ENCODE measurements at regions not wholly inside any gene's neighbourhood (a gene's known extent, or its start where the extent isn't known, plus 50 kb on each side); places are given as distances from the start of the nearest gene placed in this dataset.
A peak's percentile ranks its signal among the peaks of the same experiment; 100 is the strongest.

- TF ChIP-seq CTCF (IDR thresholded peaks at IDR 0.05) (no peak), POLR2A (IDR thresholded peaks at IDR 0.05) (no peak)
- no peak overlapping the region for H3K4me3 ChIP-seq
- 92 to 97% methylated on average over 1 of the region's 1 CpG for WGBS, 2 donors
- no peak overlapping the region for H3K27ac ChIP-seq
- no peaks in the 10 kb centered on the region for H3K36me3 ChIP-seq (ENCODE audit: low read depth, missing control alignments)
- no peaks in the 10 kb centered on the region for H3K9me3 ChIP-seq
- DNase-seq, result no peak
- intact Hi-C loops (cut with DNase I; ENCODE audit: low total_unique reads), result no loop called here
- H3K27me3 ChIP-seq, result no peaks in the 10 kb centered on the region
- H3K4me1 ChIP-seq, result no peaks in the 10 kb centered on the region
Measured at GRCh38 chr15:37548116-37548515, 386.3 kb upstream of the TMCO5A start.

- DNase-seq, result no peak
- intact Hi-C loops (cut with DNase I; ENCODE audit: low total_unique reads), result no loop called here
- 55 to 69% methylated on average over 9 to 16 of the region's 17 CpGs for WGBS, 2 donors
- Histone ChIP-seq H3K4me1 (no peaks in the 10 kb centered on the region), H3K9me3 (no peaks in the 10 kb centered on the region), H3K4me3 (peak overlapping the region in 1 of 2 donors; percentile 17), H3K27ac (no peak overlapping the region), H3K27me3 (no peaks in the 10 kb centered on the region), H3K36me3 (ENCODE audit: low read depth, missing control alignments) (no peaks in the 10 kb centered on the region)
- TF ChIP-seq POLR2A (IDR thresholded peaks at IDR 0.05), result no peak
- TF ChIP-seq CTCF (IDR thresholded peaks at IDR 0.05), result no peak
Measured at GRCh38 chr15:37550360-37551024, 383.9 kb upstream of the TMCO5A start.

- Histone ChIP-seq H3K4me3 (no peak overlapping the region), H3K9me3 (no peaks in the 10 kb centered on the region), H3K36me3 (ENCODE audit: low read depth, missing control alignments) (no peaks in the 10 kb centered on the region), H3K4me1 (no peaks in the 10 kb centered on the region), H3K27me3 (no peaks in the 10 kb centered on the region), H3K27ac (no peak overlapping the region)
- no peak for DNase-seq
- WGBS, 2 donors, result 39 to 54% methylated on average over 2 of the region's 2 CpGs
- intact Hi-C loops (cut with DNase I; ENCODE audit: low total_unique reads), result no loop called here
- no peak for TF ChIP-seq CTCF (IDR thresholded peaks at IDR 0.05)
- no peak for TF ChIP-seq POLR2A (IDR thresholded peaks at IDR 0.05)
Measured at GRCh38 chr15:37572401-37572800, 362.0 kb upstream of the TMCO5A start.

GRCh38 chr15:37574985-37575384 lies 359.5 kb upstream of the TMCO5A start:
- no peak overlapping the region for H3K27ac ChIP-seq
- no peak overlapping the region for H3K4me3 ChIP-seq
- no peaks in the 10 kb centered on the region for H3K36me3 ChIP-seq (ENCODE audit: low read depth, missing control alignments)
- DNase-seq, result no peak
- intact Hi-C loops (cut with DNase I; ENCODE audit: low total_unique reads), result no loop called here
- no peaks in the 10 kb centered on the region for H3K4me1 ChIP-seq
- no peaks in the 10 kb centered on the region for H3K9me3 ChIP-seq
- TF ChIP-seq POLR2A (IDR thresholded peaks at IDR 0.05), result no peak
- TF ChIP-seq CTCF (IDR thresholded peaks at IDR 0.05), result no peak
- WGBS, 2 donors, result 88 to 93% methylated on average over 3 of the region's 3 CpGs
- H3K27me3 ChIP-seq, result no peaks in the 10 kb centered on the region

- H3K4me3 ChIP-seq, result no peak overlapping the region
- intact Hi-C loops (cut with DNase I; ENCODE audit: low total_unique reads), result no loop called here
- H3K4me1 ChIP-seq, result no peaks in the 10 kb centered on the region
- H3K27me3 ChIP-seq, result no peaks in the 10 kb centered on the region
- TF ChIP-seq POLR2A (IDR thresholded peaks at IDR 0.05), result no peak
- TF ChIP-seq CTCF (IDR thresholded peaks at IDR 0.05), result no peak
- 76 to 83% methylated on average over 2 of the region's 2 CpGs for WGBS, 2 donors
- no peak overlapping the region for H3K27ac ChIP-seq
- H3K36me3 ChIP-seq (ENCODE audit: low read depth, missing control alignments), result no peaks in the 10 kb centered on the region
- H3K9me3 ChIP-seq, result no peaks in the 10 kb centered on the region
- no peak for DNase-seq
Measured at GRCh38 chr15:37576952-37577351, 357.5 kb upstream of the TMCO5A start.

All from testis (tissue), 2 donors.